GF-D8 (cell line): ENCODE measurements at regions not wholly inside any gene's neighbourhood (a gene's known extent, or its start where the extent isn't known, plus 50 kb on each side); places are given as distances from the start of the nearest gene placed in this dataset.

ENCODE experiments used
- DNase-seq: peaks from one replicate; lab custom pipeline; 2025; lab: John Stamatoyannopoulos, UW

- DNase-seq, result no peak
Observed at GRCh38 chr6:39995633-39996032, 61.4 kb upstream of the MOCS1 start.

GRCh38 chr6:39992861-39993622 is 58.8 kb upstream of the MOCS1 start:
- DNase-seq, result no peak
